ENCODE measurements at regions not wholly inside any gene's neighbourhood (a gene's known extent, or its start where the extent isn't known, plus 50 kb on each side); places are given as distances from the start of the nearest gene placed in this dataset.
"Not testable (repeated sequence)": the region's sequence is repeated elsewhere in the genome, so short reads cannot be mapped to it uniquely, and the experiment has no call there.

DNA sequence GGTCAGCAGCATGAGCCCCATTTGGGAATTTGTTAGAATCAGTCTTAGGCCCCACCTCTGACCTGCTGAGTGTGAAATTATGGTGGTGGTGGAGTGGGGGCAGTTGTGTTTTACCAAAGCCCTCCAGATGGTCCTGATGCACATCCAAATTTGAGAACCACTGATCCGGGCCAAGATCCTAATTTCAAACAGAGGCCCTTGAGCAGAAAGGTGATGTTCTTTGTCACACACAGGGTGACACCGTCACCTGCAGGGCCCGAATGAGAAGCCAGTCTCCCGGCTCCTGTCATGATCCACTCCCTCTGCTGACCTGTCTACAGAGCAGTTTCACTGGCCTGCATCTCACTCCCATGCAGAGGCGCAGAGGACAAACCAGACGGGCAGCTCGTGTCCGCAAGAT, 129.9 kb downstream of the TRIM43 start (continued):
- TF ChIP-seq YY1 (IDR thresholded peaks at IDR 0.05; ENCODE audit: extremely low read depth, insufficient replicate concordance, low read depth, low read length) (no peak), EZH2phosphoT487 (IDR thresholded peaks at IDR 0.05; ENCODE audit: borderline replicate concordance) (no peak), ZFX (IDR thresholded peaks at IDR 0.05) (no peak)

DNA sequence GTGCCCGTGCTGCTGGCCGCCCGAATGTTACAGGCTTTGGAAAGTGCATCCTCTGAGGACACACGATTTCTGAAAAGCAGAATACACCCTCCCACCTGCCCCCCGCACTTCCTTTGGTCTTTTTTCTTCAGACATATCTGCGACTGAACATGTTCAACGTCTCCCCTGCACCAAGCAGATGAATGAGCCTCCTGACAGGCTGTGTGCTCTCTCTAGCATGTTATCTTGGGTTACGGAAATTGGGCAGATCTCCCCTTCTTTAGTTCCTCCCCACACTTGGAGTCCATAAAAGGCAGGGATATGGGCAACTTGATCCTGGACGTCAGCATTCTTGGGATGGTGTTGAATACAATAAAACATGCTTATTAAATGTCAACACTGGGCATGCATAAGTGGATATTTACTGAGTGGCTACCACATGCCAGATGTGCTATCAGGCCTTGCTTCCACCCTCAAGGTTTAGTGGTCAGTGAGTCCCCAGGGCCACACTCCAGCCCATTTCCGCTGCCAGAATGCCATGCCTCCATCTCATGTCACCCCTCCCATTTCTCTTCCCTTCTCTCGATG, 130.4 kb downstream of the TRIM43 start:
- H3K4me1 ChIP-seq (ENCODE audit: control insufficient read depth in 1 of 2, insufficient read depth in 2 of 2, low read length in 2 of 2), result no peaks in the 10 kb centered on the region
- no peaks in the 10 kb centered on the region for H3K36me3 ChIP-seq (ENCODE audit: control insufficient read depth in 1 of 2, insufficient read depth in 2 of 2, low read length in 2 of 2)
- H3K9ac ChIP-seq (ENCODE audit: low read length), result no peak overlapping the region
- TF ChIP-seq SIN3A (IDR thresholded peaks at IDR 0.05; ENCODE audit: low read depth) (no peak), ZNF274 (IDR thresholded peaks at IDR 0.05; ENCODE audit: low read depth, low read length) (no peak), TCF7L2 (IDR thresholded peaks at IDR 0.05; ENCODE audit: borderline replicate concordance, extremely low read depth, insufficient read depth, insufficient read length) (no peak), EZH2 (IDR thresholded peaks at IDR 0.05) (no peak), SRF (IDR thresholded peaks at IDR 0.05; ENCODE audit: low read depth) (no peak), CTCF (IDR thresholded peaks at IDR 0.05 in 2 of 3, conservative IDR thresholded peaks at IDR 0.05 in 1 of 3; ENCODE audit: borderline replicate concordance in 1 of 3, insufficient read depth in 1 of 3, low read depth in 2 of 3, low read length in 2 of 3) (no peak), ZFX (IDR thresholded peaks at IDR 0.05) (no peak), SP1 (IDR thresholded peaks at IDR 0.05; ENCODE audit: low read depth) (no peak)
- TF ChIP-seq, protein P1, sequence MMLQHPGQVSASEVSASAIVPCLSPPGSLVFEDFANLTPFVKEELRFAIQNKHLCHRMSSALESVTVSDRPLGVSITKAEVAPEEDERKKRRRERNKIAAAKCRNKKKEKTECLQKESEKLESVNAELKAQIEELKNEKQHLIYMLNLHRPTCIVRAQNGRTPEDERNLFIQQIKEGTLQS (IDR thresholded peaks at IDR 0.05), result no peak
- TF ChIP-seq, protein P2, sequence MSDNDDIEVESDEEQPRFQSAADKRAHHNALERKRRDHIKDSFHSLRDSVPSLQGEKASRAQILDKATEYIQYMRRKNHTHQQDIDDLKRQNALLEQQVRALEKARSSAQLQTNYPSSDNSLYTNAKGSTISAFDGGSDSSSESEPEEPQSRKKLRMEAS (IDR thresholded peaks at IDR 0.05), result no peak
- no peaks in the 10 kb centered on the region for H3K27me3 ChIP-seq (ENCODE audit: insufficient read depth, low read length)
- H3K27ac ChIP-seq (ENCODE audit: low read depth, low read length), result no peak overlapping the region
- no TSS peak for BruUV-seq (replicated peaks)
- H3K4me2 ChIP-seq (ENCODE audit: low read length), result no peak overlapping the region
- intact Hi-C loops (cut with micrococcal nuclease), result no loop called here
- no peak for ATAC-seq
- POLR2A ChIA-PET, result no interaction called here
- no peak overlapping the region for H3K4me3 ChIP-seq (replicated peaks in 1 of 2; ENCODE audit: low read depth in 1 of 2, low read length in 2 of 2)
- H3K79me2 ChIP-seq (ENCODE audit: insufficient read depth, low read length), result no peaks in the 10 kb centered on the region
- no peaks in the 10 kb centered on the region for H3K9me3 ChIP-seq (ENCODE audit: control insufficient read depth in 1 of 2, insufficient read depth in 1 of 2, low read depth in 1 of 2, low read length in 2 of 2)
- H4K20me1 ChIP-seq (ENCODE audit: insufficient read depth), result no peaks in the 10 kb centered on the region
- CTCF ChIA-PET, result no interaction called here
- no peak overlapping the region for H2AFZ ChIP-seq (ENCODE audit: low read depth, low read length, poor library complexity, severe bottlenecking)
- RAD21 ChIA-PET (ENCODE audit: low non-redundant PET in 1 of 2, low total read pairs in 2 of 2, uncharacterized antibody in 2 of 2, unreplicated experiment in 2 of 2), result no interaction called here
- no peak for DNase-seq (ENCODE audit: low read depth, low spot score)
- no peaks in the 10 kb centered on the region for H3K9me2 ChIP-seq (ENCODE audit: insufficient read depth)

DNA sequence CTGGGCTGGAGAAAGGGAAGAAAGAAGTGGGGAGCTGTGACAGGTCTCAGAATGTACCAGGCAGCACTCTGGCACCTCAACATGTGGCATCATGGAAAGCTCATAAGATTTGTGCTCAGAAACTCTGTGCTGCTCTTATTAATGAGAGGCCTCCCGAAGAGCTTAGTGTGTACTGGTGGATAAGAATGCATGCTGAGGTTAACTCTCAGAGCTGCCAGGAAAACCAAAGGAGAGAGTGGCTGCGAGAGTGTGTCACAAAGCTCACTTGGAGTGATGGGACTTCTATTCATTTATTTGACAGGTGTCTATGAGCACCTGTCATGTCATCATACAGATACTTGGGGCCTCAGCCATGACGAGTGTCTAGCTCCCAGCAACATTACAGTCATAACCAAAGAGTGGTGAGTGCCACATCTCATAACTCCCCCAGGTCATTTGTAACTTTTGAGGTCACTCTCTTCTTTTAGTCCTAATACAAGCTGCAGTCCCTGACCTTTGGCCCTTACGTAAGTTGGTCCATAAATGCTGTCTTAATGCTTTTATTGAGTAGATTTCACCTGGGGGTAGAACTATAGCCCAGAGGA, 131.9 kb downstream of the TRIM43 start:
- H3K27me3 ChIP-seq (ENCODE audit: insufficient read depth, low read length); H3K27ac ChIP-seq (ENCODE audit: low read depth, low read length); H3K9me2 ChIP-seq (ENCODE audit: insufficient read depth); H3K4me3 ChIP-seq (replicated peaks in 1 of 2; ENCODE audit: low read depth in 1 of 2, low read length in 2 of 2); H3K9ac ChIP-seq (ENCODE audit: low read length); H3K9me3 ChIP-seq (ENCODE audit: control insufficient read depth in 1 of 2, insufficient read depth in 1 of 2, low read depth in 1 of 2, low read length in 2 of 2); H4K20me1 ChIP-seq (ENCODE audit: insufficient read depth); H3K4me1 ChIP-seq (ENCODE audit: control insufficient read depth in 1 of 2, insufficient read depth in 2 of 2, low read length in 2 of 2); ATAC-seq; BruUV-seq (replicated peaks); POLR2A ChIA-PET; DNase-seq (ENCODE audit: low read depth, low spot score); H2AFZ ChIP-seq (ENCODE audit: low read depth, low read length, poor library complexity, severe bottlenecking); H3K4me2 ChIP-seq (ENCODE audit: low read length); H3K36me3 ChIP-seq (ENCODE audit: control insufficient read depth in 1 of 2, insufficient read depth in 2 of 2, low read length in 2 of 2); RAD21 ChIA-PET (ENCODE audit: low non-redundant PET in 1 of 2, low total read pairs in 2 of 2, uncharacterized antibody in 2 of 2, unreplicated experiment in 2 of 2); CTCF ChIA-PET; intact Hi-C loops (cut with micrococcal nuclease); H3K79me2 ChIP-seq (ENCODE audit: insufficient read depth, low read length): not testable (repeated sequence)

Data from HCT116 (cell line).